G401.6 (cell line): ENCODE measurements at regions not wholly inside any gene's neighbourhood (a gene's known extent, or its start where the extent isn't known, plus 50 kb on each side); places are given as distances from the start of the nearest gene placed in this dataset.
A peak's percentile ranks its signal among the peaks of the same experiment; 100 is the strongest.
"Not testable (repeated sequence)": the region's sequence is repeated elsewhere in the genome, so short reads cannot be mapped to it uniquely, and the experiment has no call there.

Experiments used
- FAIRE-seq: peaks from 2 replicates; lab custom pipeline; 2012; peaks lifted over from hg19 to GRCh38; lab: Jason Lieb, UNC

- FAIRE-seq = no peak
Observed at GRCh38 chr6:158920311-158920905, 79.6 kb downstream of the RSPH3 start.

DNA sequence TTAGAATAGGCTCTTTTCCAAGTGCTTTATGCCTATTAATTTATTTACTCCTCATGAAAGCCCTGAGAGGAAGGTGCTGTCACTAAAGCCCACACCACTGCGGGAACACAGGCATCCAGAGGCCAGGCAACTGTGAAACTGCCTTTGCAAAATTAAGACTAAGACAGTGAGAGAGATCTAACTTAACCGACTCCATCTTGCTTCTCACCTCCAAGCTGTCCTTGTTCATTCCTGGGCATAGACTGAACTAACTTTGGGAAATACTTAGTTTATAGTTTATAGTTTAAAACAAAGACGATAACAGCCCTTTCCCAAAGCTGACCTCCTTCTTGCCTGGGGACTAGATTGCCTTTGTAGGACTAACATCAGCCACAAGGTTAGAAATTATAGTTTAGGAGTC is 80.1 kb downstream of the RSPH3 start:
- no peak for FAIRE-seq

DNA sequence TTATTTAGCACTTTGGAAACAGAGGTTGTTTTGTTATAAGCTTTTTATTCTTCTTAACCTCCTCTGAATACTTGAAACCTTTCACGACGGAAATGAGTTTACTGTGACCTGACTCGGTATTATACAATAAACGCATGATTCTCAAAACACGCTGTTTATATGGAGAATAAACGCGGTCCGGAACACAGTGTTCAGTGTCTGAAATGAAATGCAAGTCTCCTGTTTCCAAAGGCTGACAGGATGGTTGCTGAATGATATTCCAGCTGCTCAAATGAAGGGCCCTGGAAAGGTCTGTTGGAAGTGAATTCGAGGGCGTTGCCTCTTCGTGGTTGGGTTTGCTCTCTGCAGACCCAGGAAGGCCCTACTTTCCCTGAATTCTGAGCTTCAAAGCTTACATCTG is 83.4 kb downstream of the RSPH3 start:
- no peak for FAIRE-seq

GRCh38 chr6:158914923-158915322 is 85.1 kb downstream of the RSPH3 start:
- FAIRE-seq = no peak

GRCh38 chr6:158913580-158913979 is 86.4 kb downstream of the RSPH3 start:
- no peak for FAIRE-seq

GRCh38 chr6:158912655-158913054 is 87.3 kb downstream of the RSPH3 start:
- FAIRE-seq = no peak

GRCh38 chr6:158911746-158912480 is 88.1 kb downstream of the RSPH3 start:
- no peak for FAIRE-seq

DNA sequence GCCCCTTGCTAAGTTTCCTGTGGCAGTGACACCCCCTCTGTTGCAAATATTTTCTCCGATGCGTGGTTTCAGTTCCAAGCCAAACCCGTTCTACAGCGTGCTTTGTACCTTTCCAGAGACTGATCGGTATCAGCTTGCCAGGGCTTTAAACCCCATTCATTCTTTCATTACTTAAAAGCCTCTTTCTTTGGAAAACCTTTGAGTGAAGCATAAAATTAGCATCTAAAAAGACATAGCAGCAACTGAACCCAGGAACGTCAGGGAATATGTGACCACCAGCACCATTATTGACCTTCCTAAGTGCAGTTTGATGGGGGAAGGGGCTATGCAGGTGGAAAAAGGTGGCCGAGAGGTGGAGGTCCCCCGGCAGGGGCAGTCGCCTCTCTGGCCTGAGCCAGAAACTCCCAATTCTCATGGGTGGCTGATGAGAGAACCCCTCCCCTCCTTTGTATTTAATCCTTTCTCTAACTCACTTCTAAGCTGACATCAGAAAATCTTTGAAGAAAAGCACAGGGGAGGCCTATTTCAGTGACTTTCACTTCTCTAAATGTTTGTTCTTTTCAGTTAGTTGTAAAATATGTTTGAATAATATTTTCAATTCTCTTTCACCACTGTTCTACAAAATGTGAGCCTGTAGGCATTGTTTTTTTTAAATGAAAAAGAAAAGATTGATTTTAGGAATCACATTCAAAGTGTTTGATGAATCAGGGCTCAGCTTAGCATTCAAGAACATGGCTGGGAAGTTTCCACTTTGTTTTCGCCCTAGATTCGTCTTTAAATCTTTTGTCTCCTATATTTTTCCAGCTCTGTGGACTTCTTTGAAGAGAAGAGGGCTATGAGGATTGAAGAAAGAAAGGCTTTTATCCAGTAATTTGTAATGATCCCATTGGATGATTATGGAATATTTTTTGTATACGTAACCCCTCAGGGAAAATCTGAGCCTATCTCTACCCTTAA is 89.2 kb downstream of the RSPH3 start:
- no peak for FAIRE-seq

GRCh38 chr6:158909938-158910337 is 90.1 kb downstream of the RSPH3 start:
- FAIRE-seq = no peak

- no peak for FAIRE-seq
Observed at GRCh38 chr6:158908606-158909005, 89.4 kb upstream of the EZR start.

DNA sequence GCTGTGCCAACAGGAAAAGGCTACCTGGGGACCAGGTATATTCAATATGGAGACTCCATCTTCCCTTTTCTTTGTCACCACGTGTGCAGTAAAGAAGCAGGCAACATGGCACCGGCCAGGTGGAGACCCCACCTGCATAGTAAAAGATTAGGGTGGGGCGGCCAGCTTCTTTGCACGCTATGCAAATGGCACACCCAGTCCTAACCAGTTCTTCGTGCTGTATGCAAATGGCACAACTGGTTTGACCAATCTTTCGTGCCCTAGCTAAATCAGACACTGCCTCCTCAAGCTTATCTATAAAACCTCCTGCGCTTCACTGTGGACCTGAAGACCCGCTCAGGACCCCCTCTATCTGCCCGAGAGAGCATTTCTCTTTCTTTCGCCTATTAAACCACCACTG is 88.8 kb upstream of the EZR start:
- no peak for FAIRE-seq

DNA sequence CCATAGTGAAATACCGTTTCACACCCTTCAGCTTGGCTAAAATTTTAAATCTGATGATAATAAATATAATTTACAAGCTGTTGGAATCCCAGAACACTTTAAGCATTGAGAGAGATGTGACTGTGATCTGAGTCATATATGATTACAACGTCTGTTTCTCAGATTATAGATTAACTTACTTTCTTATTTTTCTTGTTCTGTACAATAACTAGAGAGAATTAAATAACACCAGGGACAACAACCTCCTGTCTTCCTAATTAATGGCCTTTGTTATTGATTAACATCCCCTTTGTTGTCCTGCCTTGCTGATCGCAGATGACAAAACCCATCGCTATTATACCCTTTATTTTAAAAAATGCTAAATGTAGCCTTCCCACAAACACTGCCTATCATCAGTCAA is 87.8 kb upstream of the EZR start:
- FAIRE-seq = no peak

GRCh38 chr6:158905277-158905676 is 86.1 kb upstream of the EZR start:
- no peak for FAIRE-seq

GRCh38 chr6:158903801-158904200 is 84.6 kb upstream of the EZR start:
- no peak for FAIRE-seq

DNA sequence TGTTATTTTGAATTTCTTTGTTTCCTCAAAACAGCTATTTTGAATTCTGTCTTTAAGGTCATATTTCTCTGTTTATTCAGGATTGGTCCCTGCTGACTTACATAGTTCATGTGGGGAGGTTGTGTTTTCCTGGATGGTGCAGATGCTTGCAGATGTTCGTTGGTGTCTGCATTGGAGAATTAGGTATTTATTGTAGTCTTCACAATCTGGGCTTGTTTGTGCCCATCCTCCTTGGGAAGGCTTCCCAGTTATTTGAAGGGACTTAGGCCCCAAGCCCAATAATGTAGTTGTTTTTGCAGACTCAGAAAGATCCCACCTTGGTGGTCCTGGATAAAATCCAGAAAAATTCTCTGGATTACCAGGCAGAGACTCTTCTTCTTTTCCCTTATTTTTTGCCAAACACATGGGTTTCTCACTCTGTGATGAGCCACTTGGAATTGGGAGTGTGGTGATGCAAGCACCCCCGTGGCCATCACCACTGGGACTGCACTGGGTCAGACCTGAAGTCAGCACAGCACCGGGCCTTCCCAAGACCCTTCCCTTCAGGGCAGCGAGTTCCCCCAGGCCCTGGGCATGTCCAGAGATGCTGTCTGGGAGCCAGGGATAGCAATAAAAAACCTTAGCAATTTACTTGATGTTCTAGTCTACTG is 81.6 kb upstream of the EZR start:
- no peak for FAIRE-seq

DNA sequence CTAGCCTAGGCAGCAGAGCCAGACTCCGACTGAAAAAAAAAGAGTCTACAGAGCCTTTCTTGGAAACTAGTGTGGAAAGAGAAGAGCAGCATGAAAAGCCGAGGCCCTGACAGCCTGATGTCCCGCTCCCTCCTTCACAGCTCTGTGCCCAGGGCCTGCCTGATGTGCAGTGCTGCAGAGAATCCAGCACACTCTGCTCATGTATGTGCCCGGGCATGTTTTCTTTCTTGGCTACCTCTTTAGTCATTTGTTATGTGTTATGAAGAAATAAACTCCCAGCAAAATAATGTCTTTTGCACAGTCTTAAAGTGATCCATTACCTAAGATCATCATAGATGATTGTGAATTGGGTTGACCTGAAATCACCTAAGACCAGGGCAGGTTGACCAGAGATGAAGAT is 78.1 kb upstream of the EZR start:
- FAIRE-seq = no peak

- FAIRE-seq = no peak
Observed at GRCh38 chr6:158895661-158896060, 76.5 kb upstream of the EZR start.

GRCh38 chr6:158894193-158894592 is 75.0 kb upstream of the EZR start:
- FAIRE-seq = peak; percentile 52

GRCh38 chr6:158892266-158892665 is 73.1 kb upstream of the EZR start:
- FAIRE-seq = peak; percentile 47

DNA sequence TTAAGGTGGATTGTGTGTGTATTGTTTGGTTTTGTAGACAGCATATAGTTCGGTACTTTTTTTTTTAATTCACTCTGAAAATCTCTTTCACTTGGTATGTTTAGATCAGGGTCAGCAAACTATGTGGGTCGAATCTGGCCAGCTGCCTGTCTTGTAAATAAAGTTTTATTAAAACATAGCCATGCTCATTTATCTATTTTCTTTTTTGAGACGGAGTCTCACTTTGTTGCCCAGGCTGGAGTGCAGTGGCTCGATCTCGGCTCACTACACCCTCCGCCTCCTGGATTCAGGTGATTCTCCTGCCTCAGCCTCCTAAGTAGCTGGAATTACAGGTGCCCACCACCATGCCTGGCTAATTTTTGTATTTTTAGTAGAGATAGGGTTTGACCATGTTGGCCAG is 72.4 kb upstream of the EZR start:
- not testable (repeated sequence) for FAIRE-seq

DNA sequence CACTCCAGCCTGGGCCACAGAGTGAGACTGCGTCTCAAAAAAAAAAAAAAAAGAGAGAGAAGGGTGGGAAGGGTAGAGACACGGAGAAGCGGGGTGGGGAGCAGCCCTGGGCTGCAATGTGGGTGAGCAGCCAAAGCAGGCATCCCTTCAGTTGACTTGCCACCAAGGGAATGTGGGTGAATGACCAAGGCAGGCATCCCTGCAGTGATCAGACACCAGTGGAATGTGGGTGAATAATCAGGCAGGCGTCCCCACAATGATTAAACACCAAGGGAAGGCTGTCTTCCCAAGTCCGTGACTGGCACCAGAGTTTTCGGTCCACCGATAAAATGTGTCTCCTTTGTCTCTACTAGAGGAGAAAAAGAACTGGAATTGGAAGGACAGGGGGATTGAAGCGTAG is 69.0 kb upstream of the EZR start:
- FAIRE-seq = not testable (repeated sequence)

- FAIRE-seq = not testable (repeated sequence)
Observed at GRCh38 chr6:158886346-158886977, 67.3 kb upstream of the EZR start.
